CD4-positive, alpha-beta T cell treated with Interleukin-2 at 100 ng/mL for 4 hours (primary cell): ENCODE measurements at regions not wholly inside any gene's neighbourhood (a gene's known extent, or its start where the extent isn't known, plus 50 kb on each side); places are given as distances from the start of the nearest gene placed in this dataset.
A peak's percentile ranks its signal among the peaks of the same experiment; 100 is the strongest.
"Not testable (repeated sequence)": the region's sequence is repeated elsewhere in the genome, so short reads cannot be mapped to it uniquely, and the experiment has no call there.

Source experiments
- DNase-seq: peaks from one replicate; pipeline ENCODE4 v3.0.0-alpha.2; 2020; ENCODE audit warnings: low spot score

- DNase-seq = no peak
These were observed 172.8 kb upstream of the CXADR start for GRCh38 chr21:17340081-17340480.

- DNase-seq = no peak
These were observed 169.8 kb upstream of the CXADR start for GRCh38 chr21:17343055-17343454.

- no peak for DNase-seq
These were observed 164.5 kb upstream of the CXADR start for GRCh38 chr21:17348357-17348756.

- DNase-seq = no peak
These were observed 164.0 kb upstream of the CXADR start for GRCh38 chr21:17348849-17349248.

- no peak for DNase-seq
These were observed 161.1 kb upstream of the CXADR start for GRCh38 chr21:17351766-17352165.

GRCh38 chr21:17352996-17353655, 159.7 kb upstream of the CXADR start:
- no peak for DNase-seq

GRCh38 chr21:17359781-17360180, 153.1 kb upstream of the CXADR start:
- DNase-seq = no peak

- no peak for DNase-seq
These were observed 144.0 kb upstream of the CXADR start for GRCh38 chr21:17368748-17369363.

GRCh38 chr21:17370263-17370662, 142.6 kb upstream of the CXADR start:
- no peak for DNase-seq

GRCh38 chr21:17370916-17371315, 141.9 kb upstream of the CXADR start:
- no peak for DNase-seq

- DNase-seq = no peak
These were observed 141.4 kb upstream of the CXADR start for GRCh38 chr21:17371450-17371849.

- DNase-seq = no peak
These were observed 140.6 kb upstream of the CXADR start for GRCh38 chr21:17372200-17372599.

GRCh38 chr21:17386498-17386897, 126.3 kb upstream of the CXADR start:
- no peak for DNase-seq

- peak; percentile 76 for DNase-seq
These were observed 125.7 kb upstream of the CXADR start for GRCh38 chr21:17387030-17387617.

GRCh38 chr21:17388226-17388625, 124.6 kb upstream of the CXADR start:
- no peak for DNase-seq

- no peak for DNase-seq
These were observed 123.5 kb upstream of the CXADR start for GRCh38 chr21:17389311-17389710.

GRCh38 chr21:17390569-17390968, 122.3 kb upstream of the CXADR start:
- DNase-seq = no peak

- DNase-seq = no peak
These were observed 121.0 kb upstream of the CXADR start for GRCh38 chr21:17391811-17392340.

GRCh38 chr21:17393413-17393812, 119.4 kb upstream of the CXADR start:
- DNase-seq = no peak

- DNase-seq = no peak
These were observed 115.9 kb upstream of the CXADR start for GRCh38 chr21:17396948-17397347.

GRCh38 chr21:17397703-17398102, 115.1 kb upstream of the CXADR start:
- DNase-seq = no peak

- DNase-seq = not testable (repeated sequence)
These were observed 113.9 kb upstream of the CXADR start for GRCh38 chr21:17398954-17399353.

GRCh38 chr21:17402937-17403336, 109.9 kb upstream of the CXADR start:
- no peak for DNase-seq
